ENCODE measurements at regions not wholly inside any gene's neighbourhood (a gene's known extent, or its start where the extent isn't known, plus 50 kb on each side); places are given as distances from the start of the nearest gene placed in this dataset.

DNA sequence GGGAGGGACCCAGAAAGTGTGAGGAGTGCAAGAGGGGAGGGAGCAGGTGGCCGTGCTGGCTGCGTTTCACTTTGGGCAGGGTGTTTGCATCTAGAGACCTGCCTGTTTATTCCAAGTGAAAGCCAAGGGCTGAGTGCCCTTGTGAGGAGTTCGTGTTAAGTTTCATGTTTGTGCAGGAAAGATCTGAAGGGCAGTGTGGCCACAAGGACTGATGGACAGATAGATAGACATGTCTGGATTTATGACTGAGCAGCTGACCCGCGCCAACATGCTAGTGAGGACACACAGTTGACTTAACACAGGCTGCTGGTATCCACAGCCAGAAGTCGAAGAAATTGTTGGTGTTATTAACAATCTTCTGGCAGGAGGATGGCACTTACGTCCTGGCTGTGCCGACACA, 387.6 kb upstream of the TNP1 start:
- TF ChIP-seq ZBTB33 (CRISPR knock-in tag; IDR thresholded peaks at IDR 0.05) (no peak), PAF1 (CRISPR knock-in tag; IDR thresholded peaks at IDR 0.05) (no peak), THAP9 (CRISPR knock-in tag; IDR thresholded peaks at IDR 0.05; ENCODE audit: borderline replicate concordance) (no peak), ZNF792 (CRISPR knock-in tag; IDR thresholded peaks at IDR 0.05) (no peak), SP4 (CRISPR knock-in tag; IDR thresholded peaks at IDR 0.05) (no peak), ZBTB21 (CRISPR knock-in tag; IDR thresholded peaks at IDR 0.05) (no peak), PHF21A (CRISPR knock-in tag; IDR thresholded peaks at IDR 0.05) (no peak), KAT2B (IDR thresholded peaks at IDR 0.05; ENCODE audit: borderline replicate concordance, low read depth, low read length) (no peak)
- no TSS peak for BruUV-seq (replicated peaks)
- FAIRE-seq (no peak), DNase-seq (ENCODE audit: low spot score) (no peak), ATAC-seq (no peak)
- in situ Hi-C loops (cut with HindIII; ENCODE audit: extremely low pct_ligation_motif_present, low pct_unique_long_range_greater_than_20kb) (no loop called here), intact Hi-C loops (cut with micrococcal nuclease; ENCODE audit: unreplicated experiment) (no loop called here)
- H3K4me1 ChIP-seq (ENCODE audit: insufficient read depth, low read length): no peaks in the 10 kb centered on the region
- H3K4me2 ChIP-seq (ENCODE audit: low read depth, low read length): no peak overlapping the region
- H2AFZ ChIP-seq (ENCODE audit: low read length): no peak overlapping the region
- H3K36me3 ChIP-seq (replicated peaks in 1 of 2; ENCODE audit: control insufficient read depth in 1 of 2, insufficient read depth in 2 of 2, low read length in 2 of 2): no peaks in the 10 kb centered on the region
- no peak overlapping the region for H3K4me3 ChIP-seq (replicated peaks in 1 of 3; ENCODE audit: insufficient read depth in 1 of 3, low read depth in 2 of 3, low read length in 3 of 3)
- WGBS (ENCODE audit: low lambda C conversion rate): 44% methylated on average over 8 of the region's 8 CpGs
- no peaks in the 10 kb centered on the region for H4K20me1 ChIP-seq (ENCODE audit: insufficient read depth, low read length)
- no peaks in the 10 kb centered on the region for H3K79me2 ChIP-seq (ENCODE audit: insufficient read depth, low read length)
- ChIA-PET CTCF (ENCODE audit: low intra/inter-chr PET ratio, low total read pairs) (no interaction called here), POLR2A (no interaction called here)
- no peak overlapping the region for H3K27ac ChIP-seq (ENCODE audit: extremely low read length, insufficient read depth, low read length)
- no peaks in the 10 kb centered on the region for H3K9me3 ChIP-seq (ENCODE audit: low read length)
- no peak overlapping the region for H3K9ac ChIP-seq (ENCODE audit: insufficient read depth, low read depth, low read length)
- H3K27me3 ChIP-seq (ENCODE audit: control insufficient read depth in 1 of 2, insufficient read depth in 2 of 2, low read length in 2 of 2): no peaks in the 10 kb centered on the region
